COLO668 (cell line): ENCODE measurements at regions not wholly inside any gene's neighbourhood (a gene's known extent, or its start where the extent isn't known, plus 50 kb on each side); places are given as distances from the start of the nearest gene placed in this dataset.
A peak's percentile ranks its signal among the peaks of the same experiment; 100 is the strongest.

Experiments used
- DNase-seq: peaks from one replicate; lab custom pipeline; 2025; ENCODE audit not compliant: unreplicated experiment; lab: John Stamatoyannopoulos, UW

GRCh38 chr1:5351366-5351765, 640.9 kb downstream of the NPHP4 start:
- no peak for DNase-seq

GRCh38 chr1:5349526-5349925, 642.7 kb downstream of the NPHP4 start:
- DNase-seq: no peak

- DNase-seq: no peak
These were observed 643.3 kb downstream of the NPHP4 start for GRCh38 chr1:5348732-5349465.

GRCh38 chr1:5347726-5348125, 644.5 kb downstream of the NPHP4 start:
- no peak for DNase-seq

GRCh38 chr1:5345556-5345955, 646.7 kb downstream of the NPHP4 start:
- DNase-seq: no peak

GRCh38 chr1:5343256-5344020, 648.8 kb downstream of the NPHP4 start:
- no peak for DNase-seq

- no peak for DNase-seq
These were observed 649.4 kb downstream of the NPHP4 start for GRCh38 chr1:5342830-5343229.

GRCh38 chr1:5342172-5342571, 650.1 kb downstream of the NPHP4 start:
- DNase-seq: no peak

- no peak for DNase-seq
These were observed 650.8 kb downstream of the NPHP4 start for GRCh38 chr1:5341471-5341870.

GRCh38 chr1:5340560-5341130, 651.6 kb downstream of the NPHP4 start:
- DNase-seq: no peak

- no peak for DNase-seq
These were observed 653.8 kb downstream of the NPHP4 start for GRCh38 chr1:5338466-5338865.

GRCh38 chr1:5333291-5333690, 658.9 kb downstream of the NPHP4 start:
- DNase-seq: no peak

GRCh38 chr1:5331101-5331500, 661.1 kb downstream of the NPHP4 start:
- DNase-seq: no peak

GRCh38 chr1:5329068-5329739, 663.0 kb downstream of the NPHP4 start:
- no peak for DNase-seq

- DNase-seq: no peak
These were observed 667.3 kb downstream of the NPHP4 start for GRCh38 chr1:5324883-5325282.

- no peak for DNase-seq
These were observed 663.9 kb downstream of the AJAP1 start for GRCh38 chr1:5318143-5318816.

GRCh38 chr1:5317391-5317790, 663.0 kb downstream of the AJAP1 start:
- no peak for DNase-seq

GRCh38 chr1:5312862-5313261, 658.5 kb downstream of the AJAP1 start:
- peak; percentile 89 for DNase-seq

GRCh38 chr1:5312293-5312674, 657.9 kb downstream of the AJAP1 start:
- DNase-seq: peak; percentile 75

- peak; percentile 75 for DNase-seq
These were observed 657.4 kb downstream of the AJAP1 start for GRCh38 chr1:5311634-5312292.

GRCh38 chr1:5311147-5311546, 656.7 kb downstream of the AJAP1 start:
- peak; percentile 73 for DNase-seq
